COLO829 (cell line): ENCODE measurements at regions not wholly inside any gene's neighbourhood (a gene's known extent, or its start where the extent isn't known, plus 50 kb on each side); places are given as distances from the start of the nearest gene placed in this dataset.

Experiments used
- DNase-seq: peaks from one replicate; pipeline ENCODE4 v3.0.0; 2012; ENCODE audit warnings: low spot score

DNA sequence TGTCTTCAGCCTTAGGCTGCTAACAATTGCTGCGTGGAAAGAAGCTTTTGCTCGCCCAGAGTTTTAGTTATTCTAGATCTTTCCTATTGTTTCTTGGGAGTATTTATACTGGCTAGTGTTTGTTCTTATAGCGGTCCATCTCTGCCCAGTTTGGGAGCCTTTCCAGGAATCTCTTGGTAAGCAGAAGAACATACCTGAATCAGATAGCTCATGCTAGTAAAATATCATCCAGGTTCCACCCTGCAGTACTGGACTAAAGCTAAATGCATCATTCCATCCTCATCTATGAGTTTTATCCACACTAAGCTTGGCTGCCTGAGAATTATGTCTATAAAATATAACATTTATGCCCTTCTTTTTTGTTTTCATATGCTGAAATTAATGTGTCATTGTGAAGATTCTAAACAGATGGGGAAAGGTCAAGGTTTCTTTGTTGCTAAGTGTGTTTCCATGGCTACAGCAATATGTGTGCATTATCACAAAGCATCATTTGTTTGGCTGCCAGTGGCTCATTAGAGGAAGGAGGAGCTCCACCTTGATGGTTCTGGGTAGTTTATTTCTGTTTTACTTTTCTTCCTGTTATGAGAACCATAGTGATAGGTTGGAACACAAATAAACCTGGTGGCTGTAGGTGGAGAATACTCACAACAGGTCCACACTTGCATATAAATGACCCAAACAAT, 182.8 kb downstream of the PIK3C3 start:
- peak; percentile 30 for DNase-seq

DNA sequence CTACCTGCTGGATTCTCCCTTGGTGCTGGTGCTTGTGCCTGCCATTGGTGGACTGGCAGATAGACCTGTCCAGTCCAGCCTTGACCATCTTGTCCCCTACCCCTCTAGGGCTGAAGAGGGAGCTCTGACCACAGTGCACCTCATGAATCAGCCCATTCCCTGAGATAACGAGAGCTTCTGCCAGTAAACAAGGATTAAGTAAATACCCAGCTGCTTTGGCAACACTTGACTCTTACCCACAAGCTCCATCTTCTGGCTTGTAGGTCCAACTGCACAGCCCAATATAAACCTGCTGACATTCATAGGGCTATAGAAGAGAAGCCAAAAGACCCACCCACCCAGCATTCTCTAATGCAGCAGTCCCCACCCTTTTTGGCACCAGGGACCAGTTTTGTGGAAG, 186.4 kb downstream of the PIK3C3 start:
- DNase-seq, result no peak

DNA sequence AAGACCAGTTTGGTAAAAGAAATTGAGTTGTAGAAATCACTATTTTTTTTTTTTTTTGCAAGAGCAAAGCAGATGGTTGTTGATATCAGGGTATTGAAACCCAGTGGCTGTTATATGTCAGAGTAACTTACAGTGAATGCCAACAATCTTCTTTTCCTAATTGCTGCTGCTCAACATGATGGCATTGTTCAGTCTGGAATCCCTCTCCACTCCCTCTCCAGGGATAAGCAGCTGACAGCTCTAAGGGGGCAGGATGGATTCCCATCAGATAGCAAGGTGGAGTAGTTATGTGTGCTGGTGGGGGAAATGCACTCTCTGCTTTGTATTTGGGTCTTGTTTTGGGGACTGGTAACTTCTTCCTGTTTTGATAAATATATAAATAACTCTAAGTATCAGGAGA, 200.0 kb downstream of the PIK3C3 start:
- DNase-seq, result no peak

- no peak for DNase-seq
Observed at GRCh38 chr18:42156281-42156680, 201.2 kb downstream of the PIK3C3 start.

- no peak for DNase-seq
Observed at GRCh38 chr18:42157420-42157819, 202.4 kb downstream of the PIK3C3 start.

DNA sequence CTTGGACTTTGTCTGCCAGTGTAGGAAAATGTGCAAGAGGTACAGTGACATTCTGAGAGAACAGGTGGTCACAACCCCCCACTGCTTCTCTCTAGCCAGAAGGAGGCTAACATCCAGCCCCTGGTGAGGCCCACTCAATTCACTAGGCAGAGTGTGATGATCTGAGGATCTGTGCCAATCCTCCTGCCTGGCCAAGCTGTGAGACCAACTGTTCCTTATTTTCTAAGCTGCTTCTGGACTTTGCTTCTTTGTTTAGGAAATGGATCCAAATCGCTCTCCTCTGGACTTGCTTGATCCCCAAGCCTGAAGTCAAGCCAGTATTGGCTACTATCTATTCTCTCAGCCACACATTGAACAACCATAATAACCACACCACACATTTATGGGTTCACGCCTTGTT, 202.8 kb downstream of the PIK3C3 start:
- no peak for DNase-seq

DNA sequence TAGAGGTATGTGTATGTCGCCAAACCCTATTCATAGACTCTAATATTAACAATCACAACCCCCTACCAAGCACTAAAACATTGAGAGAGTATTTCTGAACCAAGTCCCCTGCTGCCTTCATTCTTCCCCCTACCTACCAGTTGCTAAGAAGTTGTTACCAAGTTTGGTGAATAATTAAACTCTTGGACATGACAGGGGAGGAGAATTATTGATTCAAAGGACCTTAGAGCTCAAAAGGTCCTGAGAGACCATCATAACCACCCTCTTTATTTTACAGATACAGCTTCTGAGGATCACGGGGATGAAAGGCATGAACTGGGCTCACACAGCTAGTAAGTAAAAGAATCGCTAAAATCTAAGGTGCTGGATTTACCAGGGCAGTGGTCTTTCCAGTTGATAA, 204.1 kb downstream of the PIK3C3 start:
- no peak for DNase-seq

DNA sequence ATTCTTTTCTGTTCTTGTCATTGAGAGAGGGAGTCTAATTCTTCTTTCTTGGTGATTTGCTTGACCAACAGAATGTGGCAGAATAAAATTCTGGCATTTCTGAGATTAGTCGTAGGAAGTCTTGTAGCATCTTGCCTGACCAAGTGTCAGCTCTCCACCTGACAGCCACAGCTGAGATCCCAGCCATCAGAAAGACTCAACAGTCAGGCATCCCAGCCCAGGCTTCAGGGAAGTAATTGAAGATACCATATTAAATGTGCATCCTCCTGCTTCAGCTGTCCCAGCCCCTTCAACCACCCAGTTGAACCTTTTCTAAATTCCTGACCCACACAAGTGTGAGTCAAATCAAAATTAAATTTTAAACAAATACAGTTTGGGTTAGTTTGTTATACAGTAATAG, 208.3 kb downstream of the PIK3C3 start:
- no peak for DNase-seq

GRCh38 chr18:42164556-42164955, 209.5 kb downstream of the PIK3C3 start:
- DNase-seq, result peak; percentile 11

DNA sequence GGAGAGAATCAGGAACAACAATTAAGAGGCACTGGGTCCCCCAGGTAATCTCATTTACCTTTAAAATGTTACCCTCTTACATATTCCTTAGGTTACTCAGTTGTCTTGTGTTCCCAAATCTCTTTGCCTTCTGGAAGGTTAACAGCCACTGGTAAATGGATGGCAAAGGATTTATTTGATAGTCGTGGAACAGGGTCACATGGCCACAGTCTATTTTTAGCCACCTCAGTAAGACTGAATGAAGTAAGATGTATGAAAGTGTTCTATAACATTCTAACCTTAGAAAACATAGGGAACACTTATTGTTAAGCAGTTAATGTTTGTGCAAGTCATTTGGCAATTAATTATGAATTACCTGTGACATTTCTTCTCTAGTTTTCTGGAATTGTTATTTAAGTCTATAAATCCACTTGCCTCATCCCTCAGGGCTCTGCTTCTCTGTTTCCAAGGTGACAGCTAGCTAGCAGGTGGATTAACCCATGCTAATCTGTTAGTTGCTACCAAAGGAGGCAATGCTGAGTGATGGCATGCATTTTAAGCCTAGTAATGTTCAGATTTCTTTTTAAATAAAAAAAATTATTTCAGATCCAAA, 211.0 kb downstream of the PIK3C3 start:
- no peak for DNase-seq

- no peak for DNase-seq
Observed at GRCh38 chr18:42168487-42168886, 213.5 kb downstream of the PIK3C3 start.

GRCh38 chr18:42168907-42169306, 213.9 kb downstream of the PIK3C3 start:
- no peak for DNase-seq

DNA sequence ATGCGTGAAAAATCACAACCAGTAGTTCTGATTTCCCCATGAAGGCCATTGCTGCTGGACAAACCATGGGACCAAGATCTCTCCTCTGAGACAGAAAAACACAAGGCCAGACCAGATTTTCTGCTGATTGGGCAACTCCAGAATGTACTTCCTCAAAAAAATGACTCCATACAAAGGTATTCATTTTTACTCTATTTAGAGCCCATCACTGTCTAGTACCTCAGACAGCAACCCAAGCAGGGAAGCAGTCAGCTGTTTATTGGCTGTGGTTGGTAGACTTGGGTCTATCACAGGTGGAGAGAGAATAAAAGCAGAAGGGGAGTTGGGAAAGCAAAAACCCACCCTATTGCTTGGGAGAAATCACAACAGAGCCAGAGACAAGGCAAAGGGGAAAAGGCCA, 219.9 kb downstream of the PIK3C3 start:
- DNase-seq, result peak; percentile 10

- DNase-seq, result no peak
Observed at GRCh38 chr18:42176599-42176998, 221.6 kb downstream of the PIK3C3 start.

DNA sequence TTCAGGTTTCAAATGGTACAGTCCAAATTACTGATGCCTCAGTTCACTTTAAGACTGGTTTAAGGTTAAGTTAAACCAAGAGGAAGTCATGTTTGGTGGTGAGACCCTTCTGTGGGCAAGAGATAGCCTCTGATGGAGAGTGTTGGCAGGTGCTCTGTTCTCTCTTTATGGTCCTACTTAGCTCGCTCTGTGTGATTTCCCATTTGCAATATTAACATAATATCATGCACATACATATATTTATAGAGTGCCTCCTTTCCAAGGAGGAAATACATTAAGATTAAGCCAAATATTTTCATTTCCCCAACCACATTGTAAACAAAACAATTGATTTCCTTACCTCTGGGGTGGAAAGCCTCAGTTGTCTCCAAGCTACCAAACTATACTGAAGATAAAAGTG, 222.4 kb downstream of the PIK3C3 start:
- no peak for DNase-seq

- DNase-seq, result no peak
Observed at GRCh38 chr18:42178376-42179080, 223.5 kb downstream of the PIK3C3 start.

DNA sequence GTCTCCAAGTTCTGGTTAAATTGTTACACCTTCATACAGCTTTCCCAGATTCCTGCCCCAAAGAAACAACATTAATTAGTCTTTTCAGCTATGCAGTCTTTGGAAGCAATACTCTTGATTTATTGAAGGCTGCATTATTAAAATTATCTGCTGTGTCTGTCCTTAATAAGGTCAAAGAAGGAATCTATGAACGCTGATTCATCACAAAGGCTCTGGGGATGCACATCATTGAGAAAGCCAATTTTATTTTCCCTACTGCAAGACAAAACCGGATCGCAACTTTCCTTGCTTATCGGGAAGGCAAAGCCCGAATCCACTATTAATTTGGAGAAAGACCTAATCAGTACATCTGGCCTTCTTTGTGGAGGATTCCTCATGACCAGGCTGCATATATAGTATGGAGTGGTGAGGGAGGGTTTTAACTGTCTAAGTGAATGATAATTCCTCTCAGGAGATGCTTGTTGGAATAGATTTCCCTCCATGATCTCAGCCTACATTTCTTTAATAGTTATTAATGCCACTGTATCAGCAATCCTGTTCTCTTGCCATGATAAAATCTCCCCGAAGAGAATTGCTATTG, 224.6 kb downstream of the PIK3C3 start:
- DNase-seq, result no peak

GRCh38 chr18:42181474-42181873, 226.4 kb downstream of the PIK3C3 start:
- DNase-seq, result no peak

DNA sequence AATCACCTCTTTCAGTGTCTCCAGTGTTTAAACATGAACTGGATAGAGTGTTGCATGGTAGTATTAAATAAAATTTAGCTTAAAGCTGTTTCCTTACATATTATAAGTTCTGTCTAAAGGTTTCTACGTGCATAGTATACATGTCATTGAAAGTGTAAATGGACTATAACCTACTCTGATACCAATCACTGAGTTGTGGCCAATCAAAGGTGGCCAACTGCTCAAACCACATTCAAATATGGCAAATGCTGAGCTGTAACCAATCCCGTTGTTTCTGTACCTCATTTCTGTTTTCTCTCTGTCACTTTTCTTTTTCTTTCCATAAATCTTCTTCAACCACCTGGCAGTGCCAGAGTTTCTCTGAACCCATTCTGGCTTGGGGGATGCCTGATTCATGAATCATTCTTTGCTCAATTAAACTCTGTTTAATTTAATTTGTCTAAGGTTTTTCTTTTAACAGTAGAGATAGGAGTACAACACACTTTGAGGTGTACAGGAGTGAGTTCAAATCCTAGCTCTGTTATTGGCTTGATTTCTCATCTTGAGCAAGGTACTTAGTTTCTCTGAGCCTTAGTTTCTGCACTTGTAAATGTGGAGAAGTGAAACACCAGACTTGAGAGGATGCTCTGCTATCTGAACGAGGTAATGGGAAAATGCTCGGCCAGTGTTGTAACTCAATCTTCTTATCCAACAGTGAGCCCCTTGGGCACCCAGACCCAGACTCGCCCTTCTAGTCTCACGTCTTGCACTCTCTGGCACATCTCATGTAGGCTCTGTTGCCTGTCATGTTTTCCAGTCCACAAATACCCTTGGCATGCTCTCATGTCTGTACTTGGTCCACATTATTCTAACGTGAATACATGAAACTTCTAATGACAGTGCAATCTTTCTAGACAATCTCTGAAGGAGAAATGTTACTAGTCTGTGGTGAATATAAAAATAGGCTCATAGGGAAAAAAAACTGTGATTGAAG, 228.0 kb downstream of the PIK3C3 start:
- no peak for DNase-seq

DNA sequence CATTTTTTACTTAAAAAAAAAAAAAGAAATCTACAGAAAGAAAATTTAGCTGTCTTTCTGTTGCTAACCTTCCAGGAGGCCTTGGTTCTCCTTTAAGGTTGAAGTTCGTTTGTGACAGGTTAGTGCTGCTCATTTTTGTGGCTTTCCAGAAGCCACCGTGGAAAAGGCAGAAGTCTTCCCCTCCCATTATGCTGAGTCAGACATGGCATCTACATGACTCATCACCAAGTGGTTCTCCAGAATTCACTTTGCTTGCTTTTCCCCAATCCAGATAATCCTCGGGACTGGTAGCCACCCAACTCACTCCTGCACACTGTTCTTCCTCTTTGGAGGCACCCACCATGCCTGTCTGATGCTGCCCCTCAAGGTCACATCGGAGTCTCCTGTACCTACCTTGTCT, 228.7 kb downstream of the PIK3C3 start:
- peak; percentile 71 for DNase-seq

DNA sequence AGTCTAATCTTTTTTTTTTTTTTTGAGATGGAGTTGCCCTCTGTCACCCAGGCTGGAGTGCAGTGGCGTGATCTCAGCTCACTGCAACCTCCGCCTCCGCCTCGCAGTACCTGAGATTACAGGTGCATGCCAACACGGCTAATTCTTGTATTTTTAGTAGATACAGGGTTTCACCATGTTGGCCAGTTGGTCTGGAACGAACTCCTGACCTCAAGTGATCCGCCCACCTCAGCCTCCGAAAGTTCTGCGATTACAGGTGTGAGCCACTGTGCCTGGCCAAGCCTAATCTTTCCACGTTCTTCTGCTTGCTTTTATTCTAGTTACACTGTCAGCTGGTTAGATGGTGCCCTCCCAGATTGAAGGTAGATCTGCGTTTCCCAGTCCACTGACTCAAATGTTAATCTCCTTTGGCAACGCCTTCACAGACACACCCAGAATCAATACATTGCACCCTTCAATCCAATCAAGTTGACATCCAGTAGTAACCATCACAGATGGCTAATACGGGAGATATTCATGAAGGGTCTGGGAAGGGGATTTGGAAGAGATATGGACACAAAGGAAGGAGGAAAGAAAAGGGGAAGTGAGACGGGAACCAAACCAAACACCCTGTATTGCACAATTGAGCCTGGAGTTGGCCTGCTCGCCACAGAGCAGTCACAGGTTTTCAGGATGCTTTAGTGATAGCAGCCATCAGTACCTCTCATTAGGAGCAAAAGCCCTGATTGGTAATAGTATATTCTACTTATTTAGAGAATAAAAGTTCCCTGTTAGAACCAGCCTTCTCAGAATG, 229.8 kb downstream of the PIK3C3 start:
- no peak for DNase-seq
